ENCODE measurements at regions not wholly inside any gene's neighbourhood (a gene's known extent, or its start where the extent isn't known, plus 50 kb on each side); places are given as distances from the start of the nearest gene placed in this dataset.
A peak's percentile ranks its signal among the peaks of the same experiment; 100 is the strongest.

DNA sequence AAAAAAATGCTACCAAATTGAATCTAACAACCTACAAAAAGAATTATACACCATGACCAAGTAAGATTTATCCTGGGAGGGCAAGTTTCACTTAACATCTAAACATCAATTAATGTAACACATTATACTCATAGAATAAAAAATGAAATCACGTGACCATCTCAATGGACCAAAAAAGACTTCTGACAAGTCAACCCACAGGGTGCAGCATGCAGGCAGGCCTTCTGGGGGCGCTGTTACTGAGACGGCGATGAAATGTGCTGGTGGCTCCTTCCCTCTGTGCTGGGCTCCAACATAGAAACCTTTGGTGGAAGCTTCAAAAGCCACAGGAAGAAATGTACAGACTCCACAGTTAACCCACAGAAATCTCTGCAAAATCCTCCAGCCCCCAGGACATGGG, 103.1 kb downstream of the INHBA start:
- TF ChIP-seq, protein P1, sequence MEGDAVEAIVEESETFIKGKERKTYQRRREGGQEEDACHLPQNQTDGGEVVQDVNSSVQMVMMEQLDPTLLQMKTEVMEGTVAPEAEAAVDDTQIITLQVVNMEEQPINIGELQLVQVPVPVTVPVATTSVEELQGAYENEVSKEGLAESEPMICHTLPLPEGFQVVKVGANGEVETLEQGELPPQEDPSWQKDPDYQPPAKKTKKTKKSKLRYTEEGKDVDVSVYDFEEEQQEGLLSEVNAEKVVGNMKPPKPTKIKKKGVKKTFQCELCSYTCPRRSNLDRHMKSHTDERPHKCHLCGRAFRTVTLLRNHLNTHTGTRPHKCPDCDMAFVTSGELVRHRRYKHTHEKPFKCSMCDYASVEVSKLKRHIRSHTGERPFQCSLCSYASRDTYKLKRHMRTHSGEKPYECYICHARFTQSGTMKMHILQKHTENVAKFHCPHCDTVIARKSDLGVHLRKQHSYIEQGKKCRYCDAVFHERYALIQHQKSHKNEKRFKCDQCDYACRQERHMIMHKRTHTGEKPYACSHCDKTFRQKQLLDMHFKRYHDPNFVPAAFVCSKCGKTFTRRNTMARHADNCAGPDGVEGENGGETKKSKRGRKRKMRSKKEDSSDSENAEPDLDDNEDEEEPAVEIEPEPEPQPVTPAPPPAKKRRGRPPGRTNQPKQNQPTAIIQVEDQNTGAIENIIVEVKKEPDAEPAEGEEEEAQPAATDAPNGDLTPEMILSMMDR (IDR thresholded peaks at IDR 0.05; ENCODE audit: insufficient read depth, low read depth, low read length), result no peak
- no peak overlapping the region for H3K4me3 ChIP-seq (ENCODE audit: low read depth, low read length)
- DNase-seq (ENCODE audit: low read depth), result no peak

DNA sequence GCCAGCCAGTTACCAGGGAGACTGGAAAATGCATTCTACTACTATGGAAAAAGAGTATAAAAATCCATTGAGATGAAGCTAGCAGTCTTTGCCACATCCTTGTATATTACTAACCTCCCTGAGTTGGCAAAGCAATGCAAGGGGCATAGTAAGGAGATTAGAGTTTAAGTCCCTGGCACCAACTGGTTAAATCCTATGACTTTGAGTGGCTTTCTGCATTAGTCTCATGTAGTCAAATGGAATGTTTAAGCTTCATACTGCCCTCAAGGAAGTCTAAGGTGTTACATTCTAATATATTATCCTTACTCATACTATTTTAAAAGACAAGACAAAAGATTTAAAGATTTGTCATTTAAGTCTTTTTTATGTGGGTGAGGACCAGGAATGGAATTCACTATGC, 110.1 kb downstream of the INHBA start:
- no peak for DNase-seq (ENCODE audit: low read depth)
- TF ChIP-seq, protein P1 (IDR thresholded peaks at IDR 0.05; ENCODE audit: insufficient read depth, low read depth, low read length), result no peak
- H3K4me3 ChIP-seq (ENCODE audit: low read depth, low read length), result no peak overlapping the region

GRCh38 chr7:41592236-41592635, 110.7 kb downstream of the INHBA start:
- no peak overlapping the region for H3K4me3 ChIP-seq (ENCODE audit: low read depth, low read length)
- DNase-seq (ENCODE audit: low read depth), result no peak
- TF ChIP-seq, protein P1 (IDR thresholded peaks at IDR 0.05; ENCODE audit: insufficient read depth, low read depth, low read length), result no peak

DNA sequence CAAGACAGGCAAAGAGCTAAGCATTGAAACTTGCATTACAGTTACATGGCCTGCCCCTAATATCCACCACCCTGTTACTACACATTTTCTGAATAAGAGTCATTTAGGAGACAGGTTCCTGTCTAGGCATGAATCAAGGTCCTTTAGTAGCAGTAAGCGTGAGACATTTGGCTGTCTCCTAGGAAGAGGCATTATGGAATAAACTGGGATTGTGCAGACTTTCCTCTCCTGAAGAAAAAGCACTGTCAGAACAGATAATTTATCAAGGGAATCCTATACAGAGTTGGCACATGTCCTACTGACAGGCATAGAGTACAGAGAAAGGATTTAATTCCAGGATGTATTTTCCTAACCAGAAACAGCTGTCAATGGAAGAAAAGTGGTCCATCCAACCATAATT, 111.9 kb downstream of the INHBA start:
- DNase-seq (ENCODE audit: low read depth), result no peak
- H3K4me3 ChIP-seq (ENCODE audit: low read depth, low read length), result no peak overlapping the region
- TF ChIP-seq, protein P1 (IDR thresholded peaks at IDR 0.05; ENCODE audit: insufficient read depth, low read depth, low read length), result no peak

DNA sequence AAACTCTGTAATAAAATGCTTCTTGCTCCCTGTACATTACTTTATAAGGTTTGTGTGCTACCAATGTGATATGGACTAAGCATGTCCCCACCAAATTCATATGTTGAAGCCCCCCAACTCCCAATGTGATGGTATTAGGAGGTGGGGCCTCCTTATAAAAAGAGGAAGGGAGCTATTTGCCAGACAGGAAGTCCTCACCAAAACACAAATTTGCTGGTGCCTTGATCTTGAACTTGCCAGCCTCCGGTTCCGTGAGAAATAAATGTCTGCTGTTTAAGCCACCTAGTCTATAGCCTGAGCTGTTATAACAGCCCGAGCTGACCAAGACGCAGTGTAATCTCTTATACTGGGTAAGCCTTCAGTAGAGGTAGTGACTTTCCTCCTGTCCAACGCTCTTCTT, 114.5 kb downstream of the INHBA start:
- no peak overlapping the region for H3K4me3 ChIP-seq (ENCODE audit: low read depth, low read length)
- DNase-seq (ENCODE audit: low read depth), result no peak
- TF ChIP-seq, protein P1 (IDR thresholded peaks at IDR 0.05; ENCODE audit: insufficient read depth, low read depth, low read length), result no peak

GRCh38 chr7:41586931-41587640, 115.8 kb downstream of the INHBA start:
- H3K4me3 ChIP-seq (ENCODE audit: low read depth, low read length), result no peak overlapping the region
- TF ChIP-seq, protein P1 (IDR thresholded peaks at IDR 0.05; ENCODE audit: insufficient read depth, low read depth, low read length), result no peak
- no peak for DNase-seq (ENCODE audit: low read depth)

- peak; percentile 39 for DNase-seq (ENCODE audit: low read depth)
Measured at GRCh38 chr7:41584746-41585145, 118.1 kb downstream of the INHBA start.

More at GRCh38 chr7:41584746-41585145, 118.1 kb downstream of the INHBA start:
- no peak overlapping the region for H3K4me3 ChIP-seq (ENCODE audit: low read depth, low read length)
- TF ChIP-seq, protein P1 (IDR thresholded peaks at IDR 0.05; ENCODE audit: insufficient read depth, low read depth, low read length), result no peak
